SK-N-SH (cell line): ENCODE measurements at regions not wholly inside any gene's neighbourhood (a gene's known extent, or its start where the extent isn't known, plus 50 kb on each side); places are given as distances from the start of the nearest gene placed in this dataset.

Source experiments
- CTCF ChIA-PET: fragments of 300-600, 350-600 bp; formaldehyde crosslinking; extraction: SDS; loops from one replicate; lab custom pipeline; 2021; lab: Yijun Ruan, JAX
- POLR2A ChIA-PET: fragments of 350-600 bp; sonication (Branson Sonifier 250); formaldehyde crosslinking; extraction: SDS; loops from one replicate; lab custom pipeline; 2020; ENCODE audit warnings: antibody characterized with exemption, inconsistent platforms; lab: Yijun Ruan, JAX
- DNase-seq: peaks from one replicate; pipeline ENCODE4 v3.0.0; 2012
- H2AFZ ChIP-seq: fragments of 200-600 bp; sonication (generic); 2 replicates; pipeline ENCODE4 v1.8.1; 2016; ENCODE audit warnings: antibody characterized with exemption, mild to moderate bottlenecking, low read depth
- H3F3A ChIP-seq: fragments of 200-600 bp; sonication (generic); replicated peaks from 2 replicates; pipeline ENCODE3; 2016; ENCODE audit warnings: antibody characterized with exemption, mild to moderate bottlenecking; ENCODE audit not compliant: insufficient read depth
- H3K27ac ChIP-seq, 2 experiments: fragments of 200-500 bp in 1 of 2; fragments of 200-600 bp in 1 of 2; sonication (Bioruptor generic) in 1 of 2; sonication (generic), shearing (Covaris generic) in 1 of 2; 2 replicates each; pipeline versions ENCODE4 v1.5.1 to v1.6.1; 2014 to 2016; ENCODE audit warnings: low read depth in 2 of 2, inconsistent platforms in 1 of 2, low read length in 1 of 2, mild to moderate bottlenecking in 1 of 2, mixed read lengths in 1 of 2
- H3K27me3 ChIP-seq: fragments of 200-600 bp; sonication (generic), shearing (Covaris generic); 2 replicates; pipeline ENCODE4 v1.6.1; 2016; ENCODE audit warnings: mixed run types; ENCODE audit not compliant: insufficient read depth
- H3K36me3 ChIP-seq, 2 experiments: fragments of 200-500 bp in 1 of 2; fragments of 200-600 bp in 1 of 2; sonication (Bioruptor generic) in 1 of 2; sonication (generic) in 1 of 2; replicated peaks in 1 of 2; 2 replicates each; pipeline versions ENCODE3 to v1.5.1; 2014 to 2016; ENCODE audit warnings: low read length in 1 of 2, mild to moderate bottlenecking in 1 of 2; ENCODE audit not compliant: insufficient read depth in 2 of 2, control insufficient read depth in 1 of 2
- H3K4me1 ChIP-seq, 2 experiments: fragments of 200-500 bp in 1 of 2; fragments of 200-600 bp in 1 of 2; sonication (Bioruptor generic) in 1 of 2; sonication (generic), shearing (Covaris generic) in 1 of 2; 2 replicates each; pipeline versions ENCODE4 v1.5.1 to v1.6.1; 2014 to 2016; ENCODE audit warnings: low read depth in 1 of 2, low read length in 1 of 2, mixed run types in 1 of 2; ENCODE audit not compliant: insufficient read depth in 2 of 2, control insufficient read depth in 1 of 2
- H3K4me2 ChIP-seq: fragments of 200-600 bp; sonication (generic), shearing (Covaris generic); 2 replicates; pipeline ENCODE4 v1.6.1; 2017; ENCODE audit warnings: mixed run types
- H3K4me3 ChIP-seq, 2 experiments: fragments of 200-500 bp in 1 of 2; fragments of 200-600 bp in 1 of 2; sonication (Bioruptor generic) in 1 of 2; sonication (generic), shearing (Covaris generic) in 1 of 2; 2 replicates each; pipeline versions ENCODE4 v1.5.1 to v1.8.1; 2014 to 2016; ENCODE audit warnings: low read depth in 2 of 2, inconsistent platforms in 1 of 2, low read length in 1 of 2, mild to moderate bottlenecking in 1 of 2, mixed read lengths in 1 of 2, moderate library complexity in 1 of 2
- H3K79me2 ChIP-seq: fragments of 200-600 bp; sonication (generic); 2 replicates; pipeline ENCODE4 v1.8.1; 2017; ENCODE audit warnings: mild to moderate bottlenecking; ENCODE audit not compliant: insufficient read depth
- H3K9ac ChIP-seq: fragments of 200-600 bp; sonication (generic); 2 replicates; pipeline ENCODE4 v1.6.1; 2017; ENCODE audit warnings: mixed run types
- H3K9me2 ChIP-seq: fragments of 200-600 bp; sonication (generic); 2 replicates; pipeline ENCODE4 v1.6.1; 2017; ENCODE audit warnings: mixed run types
- H3K9me3 ChIP-seq: fragments of 200-600 bp; sonication (generic); 2 replicates; pipeline ENCODE4 v1.6.1; 2017; ENCODE audit warnings: mixed run types, mild to moderate bottlenecking, moderate library complexity
- H4K20me1 ChIP-seq: fragments of 200-600 bp; sonication (generic); 2 replicates; pipeline ENCODE4 v1.6.1; 2017; ENCODE audit warnings: mild to moderate bottlenecking, mixed run types; ENCODE audit not compliant: insufficient read depth
- CHD2 ChIP-seq: fragments of 150-350 bp; IDR thresholded peaks from 2 replicates; pipeline ENCODE4 v1.6.1; 2018; ENCODE audit warnings: low read length; ENCODE audit not compliant: partially characterized antibody
- ELF1 ChIP-seq: IDR thresholded peaks from 2 replicates; pipeline ENCODE4 v1.4.0; 2012
- EZH2phosphoT487 ChIP-seq: fragments of 200-600 bp; sonication (generic); IDR thresholded peaks from 2 replicates; pipeline ENCODE4 v1.6.1; 2017; ENCODE audit warnings: low read depth, mixed run types, mild to moderate bottlenecking, antibody characterized with exemption, moderate library complexity, borderline replicate concordance
- GABPA ChIP-seq: IDR thresholded peaks from 2 replicates; pipeline ENCODE4 v1.4.0; 2012; ENCODE audit warnings: low read depth, mild to moderate bottlenecking
- MEF2A ChIP-seq: IDR thresholded peaks from 2 replicates; pipeline ENCODE4 v1.4.0; 2012; ENCODE audit warnings: low read depth, borderline replicate concordance
- MXI1 ChIP-seq: IDR thresholded peaks from 2 replicates; pipeline ENCODE4 v1.6.1; 2012; ENCODE audit warnings: mild to moderate bottlenecking, low read depth, low read length, improper control_type of control experiment
- NRF1 ChIP-seq: IDR thresholded peaks from 2 replicates; pipeline ENCODE4 v1.6.1; 2012; ENCODE audit warnings: low read depth, mild to moderate bottlenecking, low read length
- RCOR1 ChIP-seq: fragments of 150-350 bp; IDR thresholded peaks from 2 replicates; pipeline ENCODE4 v1.6.1; 2017; ENCODE audit warnings: antibody characterized with exemption, low read length
- RXRA ChIP-seq: IDR thresholded peaks from 2 replicates; pipeline ENCODE4 v1.4.0; 2012; ENCODE audit warnings: low read depth, mild to moderate bottlenecking, borderline replicate concordance
- SIN3A ChIP-seq: IDR thresholded peaks from 2 replicates; pipeline ENCODE4 v1.6.1; 2012; ENCODE audit warnings: low read depth, mild to moderate bottlenecking, low read length, moderate library complexity, borderline replicate concordance
- TCF12 ChIP-seq: IDR thresholded peaks from 2 replicates; pipeline ENCODE4 v1.4.0; 2012
- YY1 ChIP-seq: IDR thresholded peaks from 2 replicates; pipeline ENCODE4 v1.4.0; 2012; ENCODE audit warnings: low read depth, mild to moderate bottlenecking
- WGBS: methylation state at CpG from one replicate; pipeline ENCODE4 v1.1.6; 2017; ENCODE audit warnings: low lambda C conversion rate; 5-methylcytosine and 5-hydroxymethylcytosine counted together
- TF ChIP-seq, protein P1 (sequence below): fragments of 150-350 bp; IDR thresholded peaks from 2 replicates; pipeline ENCODE4 v1.6.1; 2016; ENCODE audit warnings: mild to moderate bottlenecking, low read depth, low read length
- TF ChIP-seq, protein P2 (sequence below): IDR thresholded peaks from 2 replicates; pipeline ENCODE4; 2012
- TF ChIP-seq, protein P3 (sequence below): IDR thresholded peaks from 2 replicates; pipeline ENCODE4 v1.6.1; 2012; ENCODE audit warnings: mild to moderate bottlenecking, low read depth, low read length, moderate library complexity
- TF ChIP-seq, protein P4 (sequence below): IDR thresholded peaks from 2 replicates; pipeline ENCODE4 v1.4.0; 2012; ENCODE audit warnings: low read depth
- TF ChIP-seq, protein P5 (sequence below): IDR thresholded peaks from 2 replicates; pipeline ENCODE4 v1.4.0; 2012; ENCODE audit warnings: low read depth, borderline replicate concordance
- TF ChIP-seq, protein P6 (sequence below): IDR thresholded peaks from 2 replicates; pipeline ENCODE4 v1.4.0; 2012; ENCODE audit warnings: low read depth, borderline replicate concordance
- TF ChIP-seq, protein P7 (sequence below): fragments of 150-350 bp; IDR thresholded peaks from 2 replicates; pipeline ENCODE4 v1.6.1; 2017; ENCODE audit warnings: antibody characterized with exemption, low read length, low read depth, borderline replicate concordance

DNA sequence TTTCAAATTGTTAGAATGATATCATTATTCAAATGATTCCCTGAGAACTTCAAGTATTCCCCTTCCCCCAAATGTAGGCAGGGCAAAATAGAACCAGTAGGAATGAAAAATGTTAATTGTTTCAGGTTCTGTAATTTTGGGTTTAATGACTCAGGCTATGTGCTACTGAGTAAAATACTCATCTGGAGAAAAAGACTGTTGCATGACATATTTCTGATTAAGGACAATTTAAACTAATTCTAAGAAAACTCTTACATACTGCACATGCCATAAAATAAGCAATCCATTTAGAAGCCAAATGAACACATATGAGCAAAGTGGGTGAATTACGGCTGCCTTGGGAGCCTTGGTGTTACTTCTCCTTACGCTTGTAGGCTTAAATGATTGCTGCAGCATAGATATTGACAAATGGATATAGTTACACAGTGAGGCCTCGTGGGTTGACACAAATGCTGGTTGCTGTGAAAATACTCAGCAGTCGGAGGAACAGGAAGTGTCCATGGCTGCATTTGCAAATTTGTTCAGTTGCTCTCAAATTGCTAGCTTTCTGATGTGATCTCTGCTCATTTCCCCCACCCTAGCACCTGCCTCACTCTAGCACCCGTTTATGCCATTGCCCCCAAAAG is 174.9 kb upstream of the DMAC1 start (continued):
- TF ChIP-seq, protein P1, sequence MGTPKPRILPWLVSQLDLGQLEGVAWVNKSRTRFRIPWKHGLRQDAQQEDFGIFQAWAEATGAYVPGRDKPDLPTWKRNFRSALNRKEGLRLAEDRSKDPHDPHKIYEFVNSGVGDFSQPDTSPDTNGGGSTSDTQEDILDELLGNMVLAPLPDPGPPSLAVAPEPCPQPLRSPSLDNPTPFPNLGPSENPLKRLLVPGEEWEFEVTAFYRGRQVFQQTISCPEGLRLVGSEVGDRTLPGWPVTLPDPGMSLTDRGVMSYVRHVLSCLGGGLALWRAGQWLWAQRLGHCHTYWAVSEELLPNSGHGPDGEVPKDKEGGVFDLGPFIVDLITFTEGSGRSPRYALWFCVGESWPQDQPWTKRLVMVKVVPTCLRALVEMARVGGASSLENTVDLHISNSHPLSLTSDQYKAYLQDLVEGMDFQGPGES: no peak
- TF ChIP-seq, all 33 proteins: peak for 0

DNA sequence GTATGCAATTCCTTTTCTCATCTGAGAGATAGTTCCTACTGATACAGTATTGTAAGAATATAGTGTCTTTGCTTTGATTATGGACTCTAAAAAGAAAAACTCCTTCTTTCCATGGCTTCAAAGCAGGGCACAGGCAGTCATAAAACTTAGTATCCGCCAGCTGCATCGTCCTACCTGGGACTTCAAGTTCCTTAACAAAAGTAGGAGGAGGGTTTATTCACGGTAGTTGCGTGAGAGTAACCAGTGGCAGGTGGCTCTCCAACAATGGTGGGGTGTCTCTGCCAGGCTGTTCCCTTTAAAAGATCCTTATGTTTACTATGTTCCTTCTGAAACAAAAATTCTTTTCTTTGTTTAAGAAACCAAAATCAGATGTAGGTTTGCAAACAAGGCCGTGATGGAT is 173.5 kb upstream of the DMAC1 start:
- TF ChIP-seq, protein P2, sequence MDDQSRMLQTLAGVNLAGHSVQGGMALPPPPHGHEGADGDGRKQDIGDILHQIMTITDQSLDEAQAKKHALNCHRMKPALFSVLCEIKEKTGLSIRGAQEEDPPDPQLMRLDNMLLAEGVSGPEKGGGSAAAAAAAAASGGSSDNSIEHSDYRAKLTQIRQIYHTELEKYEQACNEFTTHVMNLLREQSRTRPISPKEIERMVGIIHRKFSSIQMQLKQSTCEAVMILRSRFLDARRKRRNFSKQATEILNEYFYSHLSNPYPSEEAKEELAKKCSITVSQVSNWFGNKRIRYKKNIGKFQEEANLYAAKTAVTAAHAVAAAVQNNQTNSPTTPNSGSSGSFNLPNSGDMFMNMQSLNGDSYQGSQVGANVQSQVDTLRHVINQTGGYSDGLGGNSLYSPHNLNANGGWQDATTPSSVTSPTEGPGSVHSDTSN: no peak
- TF ChIP-seq MXI1: no peak
- TF ChIP-seq, protein P3, sequence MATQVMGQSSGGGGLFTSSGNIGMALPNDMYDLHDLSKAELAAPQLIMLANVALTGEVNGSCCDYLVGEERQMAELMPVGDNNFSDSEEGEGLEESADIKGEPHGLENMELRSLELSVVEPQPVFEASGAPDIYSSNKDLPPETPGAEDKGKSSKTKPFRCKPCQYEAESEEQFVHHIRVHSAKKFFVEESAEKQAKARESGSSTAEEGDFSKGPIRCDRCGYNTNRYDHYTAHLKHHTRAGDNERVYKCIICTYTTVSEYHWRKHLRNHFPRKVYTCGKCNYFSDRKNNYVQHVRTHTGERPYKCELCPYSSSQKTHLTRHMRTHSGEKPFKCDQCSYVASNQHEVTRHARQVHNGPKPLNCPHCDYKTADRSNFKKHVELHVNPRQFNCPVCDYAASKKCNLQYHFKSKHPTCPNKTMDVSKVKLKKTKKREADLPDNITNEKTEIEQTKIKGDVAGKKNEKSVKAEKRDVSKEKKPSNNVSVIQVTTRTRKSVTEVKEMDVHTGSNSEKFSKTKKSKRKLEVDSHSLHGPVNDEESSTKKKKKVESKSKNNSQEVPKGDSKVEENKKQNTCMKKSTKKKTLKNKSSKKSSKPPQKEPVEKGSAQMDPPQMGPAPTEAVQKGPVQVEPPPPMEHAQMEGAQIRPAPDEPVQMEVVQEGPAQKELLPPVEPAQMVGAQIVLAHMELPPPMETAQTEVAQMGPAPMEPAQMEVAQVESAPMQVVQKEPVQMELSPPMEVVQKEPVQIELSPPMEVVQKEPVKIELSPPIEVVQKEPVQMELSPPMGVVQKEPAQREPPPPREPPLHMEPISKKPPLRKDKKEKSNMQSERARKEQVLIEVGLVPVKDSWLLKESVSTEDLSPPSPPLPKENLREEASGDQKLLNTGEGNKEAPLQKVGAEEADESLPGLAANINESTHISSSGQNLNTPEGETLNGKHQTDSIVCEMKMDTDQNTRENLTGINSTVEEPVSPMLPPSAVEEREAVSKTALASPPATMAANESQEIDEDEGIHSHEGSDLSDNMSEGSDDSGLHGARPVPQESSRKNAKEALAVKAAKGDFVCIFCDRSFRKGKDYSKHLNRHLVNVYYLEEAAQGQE: no peak
- TF ChIP-seq, protein P4, sequence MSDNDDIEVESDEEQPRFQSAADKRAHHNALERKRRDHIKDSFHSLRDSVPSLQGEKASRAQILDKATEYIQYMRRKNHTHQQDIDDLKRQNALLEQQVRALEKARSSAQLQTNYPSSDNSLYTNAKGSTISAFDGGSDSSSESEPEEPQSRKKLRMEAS: no peak
- no peak for TF ChIP-seq MEF2A
- TF ChIP-seq GABPA: no peak
- no peak for TF ChIP-seq TCF12
- TF ChIP-seq RXRA: no peak
- no peak for TF ChIP-seq CHD2
- no peak for TF ChIP-seq NRF1
- TF ChIP-seq, protein P5, sequence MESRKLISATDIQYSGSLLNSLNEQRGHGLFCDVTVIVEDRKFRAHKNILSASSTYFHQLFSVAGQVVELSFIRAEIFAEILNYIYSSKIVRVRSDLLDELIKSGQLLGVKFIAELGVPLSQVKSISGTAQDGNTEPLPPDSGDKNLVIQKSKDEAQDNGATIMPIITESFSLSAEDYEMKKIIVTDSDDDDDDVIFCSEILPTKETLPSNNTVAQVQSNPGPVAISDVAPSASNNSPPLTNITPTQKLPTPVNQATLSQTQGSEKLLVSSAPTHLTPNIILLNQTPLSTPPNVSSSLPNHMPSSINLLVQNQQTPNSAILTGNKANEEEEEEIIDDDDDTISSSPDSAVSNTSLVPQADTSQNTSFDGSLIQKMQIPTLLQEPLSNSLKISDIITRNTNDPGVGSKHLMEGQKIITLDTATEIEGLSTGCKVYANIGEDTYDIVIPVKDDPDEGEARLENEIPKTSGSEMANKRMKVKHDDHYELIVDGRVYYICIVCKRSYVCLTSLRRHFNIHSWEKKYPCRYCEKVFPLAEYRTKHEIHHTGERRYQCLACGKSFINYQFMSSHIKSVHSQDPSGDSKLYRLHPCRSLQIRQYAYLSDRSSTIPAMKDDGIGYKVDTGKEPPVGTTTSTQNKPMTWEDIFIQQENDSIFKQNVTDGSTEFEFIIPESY: no peak
- TF ChIP-seq, protein P6, sequence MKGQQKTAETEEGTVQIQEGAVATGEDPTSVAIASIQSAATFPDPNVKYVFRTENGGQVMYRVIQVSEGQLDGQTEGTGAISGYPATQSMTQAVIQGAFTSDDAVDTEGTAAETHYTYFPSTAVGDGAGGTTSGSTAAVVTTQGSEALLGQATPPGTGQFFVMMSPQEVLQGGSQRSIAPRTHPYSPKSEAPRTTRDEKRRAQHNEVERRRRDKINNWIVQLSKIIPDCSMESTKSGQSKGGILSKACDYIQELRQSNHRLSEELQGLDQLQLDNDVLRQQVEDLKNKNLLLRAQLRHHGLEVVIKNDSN: no peak
- no peak for TF ChIP-seq SIN3A
- TF ChIP-seq RCOR1: no peak
- TF ChIP-seq EZH2phosphoT487: no peak
- TF ChIP-seq ELF1: no peak
- TF ChIP-seq YY1: no peak
- TF ChIP-seq, protein P7, sequence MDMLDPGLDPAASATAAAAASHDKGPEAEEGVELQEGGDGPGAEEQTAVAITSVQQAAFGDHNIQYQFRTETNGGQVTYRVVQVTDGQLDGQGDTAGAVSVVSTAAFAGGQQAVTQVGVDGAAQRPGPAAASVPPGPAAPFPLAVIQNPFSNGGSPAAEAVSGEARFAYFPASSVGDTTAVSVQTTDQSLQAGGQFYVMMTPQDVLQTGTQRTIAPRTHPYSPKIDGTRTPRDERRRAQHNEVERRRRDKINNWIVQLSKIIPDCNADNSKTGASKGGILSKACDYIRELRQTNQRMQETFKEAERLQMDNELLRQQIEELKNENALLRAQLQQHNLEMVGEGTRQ: no peak
- H2AFZ ChIP-seq: no peak overlapping the region
- H3K27me3 ChIP-seq: no peaks in the 10 kb centered on the region
- no peak overlapping the region for H3K9ac ChIP-seq
- POLR2A ChIA-PET: no interaction called here
- H4K20me1 ChIP-seq: no peaks in the 10 kb centered on the region
- H3K9me3 ChIP-seq: no peaks in the 10 kb centered on the region
- H3K4me2 ChIP-seq: no peak overlapping the region
- no peaks in the 10 kb centered on the region; a peak in 1 of 4 replicates for H3K4me1 ChIP-seq
- H3K4me3 ChIP-seq: no peak overlapping the region
- no peaks in the 10 kb centered on the region for H3K36me3 ChIP-seq
- 49% methylated on average over 5 of the region's 5 CpGs for WGBS
- CTCF ChIA-PET: no interaction called here
- no peaks in the 10 kb centered on the region for H3F3A ChIP-seq
- DNase-seq: no peak
- no peaks in the 10 kb centered on the region for H3K9me2 ChIP-seq
- no peak overlapping the region for H3K27ac ChIP-seq
- no peaks in the 10 kb centered on the region for H3K79me2 ChIP-seq
